ENCODE measurements at regions not wholly inside any gene's neighbourhood (a gene's known extent, or its start where the extent isn't known, plus 50 kb on each side); places are given as distances from the start of the nearest gene placed in this dataset.

DNA sequence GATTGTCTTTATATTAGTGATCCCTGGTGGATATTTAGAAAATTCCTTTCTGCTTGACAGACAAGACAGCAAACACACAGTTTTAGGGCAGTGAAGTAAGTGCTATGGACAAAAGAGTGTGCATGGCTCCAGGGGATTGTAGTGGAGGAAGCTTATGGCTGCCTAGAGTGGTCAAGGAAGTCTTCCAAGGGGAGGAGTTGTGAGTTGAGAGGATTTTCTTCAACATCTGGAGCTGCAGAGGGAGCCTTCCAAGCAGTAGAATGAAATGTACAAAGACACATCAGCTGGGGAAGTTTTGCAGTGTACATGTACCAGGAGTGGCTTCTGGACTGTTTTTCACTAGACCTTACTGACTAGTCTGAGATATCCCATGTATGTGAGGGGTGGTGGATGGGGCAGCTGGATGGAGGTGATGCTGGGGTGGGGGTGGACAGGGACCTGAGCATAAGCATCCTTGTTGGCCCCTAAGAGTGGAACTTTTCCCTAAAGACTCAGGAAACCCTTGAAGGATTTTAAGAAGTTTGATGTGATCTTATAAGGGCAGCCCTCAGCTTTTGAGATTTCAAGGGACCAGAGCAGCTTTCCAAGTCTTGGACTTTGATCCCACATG is 160.5 kb upstream of the TAPT1 start:
- no peak for DNase-seq
- intact Hi-C loops (cut with DNase I), result no loop called here

DNA sequence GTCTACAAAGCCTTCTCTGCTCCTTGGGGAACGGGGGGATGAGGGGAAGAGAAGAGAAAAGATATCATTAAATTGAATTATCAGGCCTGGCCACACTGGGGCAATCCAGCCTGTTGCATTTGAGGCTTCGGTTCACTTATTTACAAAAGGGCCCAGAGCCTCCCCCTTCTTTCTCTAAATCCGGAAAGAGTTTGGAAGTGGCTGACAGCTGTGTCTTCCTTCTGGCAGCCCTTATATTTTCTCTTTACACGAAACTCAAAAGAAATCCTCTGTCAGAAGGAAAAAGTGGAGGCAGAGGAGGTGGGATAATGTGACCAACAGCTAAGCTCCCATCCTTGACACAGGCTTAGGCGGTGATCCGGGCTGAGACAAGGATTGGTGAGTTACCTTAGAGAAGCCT is 158.3 kb upstream of the TAPT1 start:
- intact Hi-C loops (cut with DNase I), result no loop called here
- no peak for DNase-seq

DNA sequence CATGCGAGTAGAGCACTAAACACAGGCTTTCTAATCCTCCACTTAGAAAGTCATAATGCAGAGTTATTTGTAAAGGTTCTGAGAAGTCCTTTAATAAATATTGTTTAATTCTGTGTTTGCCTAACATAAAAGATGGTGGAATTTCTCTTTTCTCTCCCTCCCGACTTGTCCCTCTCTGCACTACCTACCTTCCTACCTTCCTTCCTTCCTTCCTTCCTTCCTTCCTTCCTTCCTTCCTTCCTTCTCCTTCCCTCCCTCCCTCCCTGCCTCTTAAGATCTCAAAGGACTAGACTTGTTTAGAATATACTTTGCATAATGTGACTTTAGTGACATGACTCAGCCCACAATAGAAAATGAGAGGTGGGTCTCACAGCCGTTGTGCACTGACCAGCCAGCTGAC is 156.3 kb upstream of the TAPT1 start:
- intact Hi-C loops (cut with DNase I), result no loop called here
- no peak for DNase-seq

DNA sequence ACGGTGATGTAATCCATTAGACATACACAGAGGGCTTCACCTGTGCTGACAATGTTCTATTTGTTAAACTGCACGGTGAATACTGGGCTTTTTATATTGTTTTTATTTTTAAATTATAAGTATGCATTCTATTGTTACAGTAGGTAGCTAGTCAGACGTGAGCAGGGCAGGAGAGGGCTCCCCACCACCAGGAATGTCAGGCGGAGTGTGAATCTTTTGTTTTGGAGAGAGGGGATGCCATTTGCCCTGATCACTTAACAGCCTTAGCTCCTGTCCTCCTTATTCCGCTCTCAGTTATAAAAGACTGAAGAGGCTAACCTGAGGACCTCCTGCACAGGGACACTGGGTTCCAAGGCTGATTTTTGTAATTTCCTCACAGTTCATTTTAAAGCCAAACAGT is 151.6 kb upstream of the TAPT1 start:
- intact Hi-C loops (cut with DNase I), result no loop called here
- no peak for DNase-seq

DNA sequence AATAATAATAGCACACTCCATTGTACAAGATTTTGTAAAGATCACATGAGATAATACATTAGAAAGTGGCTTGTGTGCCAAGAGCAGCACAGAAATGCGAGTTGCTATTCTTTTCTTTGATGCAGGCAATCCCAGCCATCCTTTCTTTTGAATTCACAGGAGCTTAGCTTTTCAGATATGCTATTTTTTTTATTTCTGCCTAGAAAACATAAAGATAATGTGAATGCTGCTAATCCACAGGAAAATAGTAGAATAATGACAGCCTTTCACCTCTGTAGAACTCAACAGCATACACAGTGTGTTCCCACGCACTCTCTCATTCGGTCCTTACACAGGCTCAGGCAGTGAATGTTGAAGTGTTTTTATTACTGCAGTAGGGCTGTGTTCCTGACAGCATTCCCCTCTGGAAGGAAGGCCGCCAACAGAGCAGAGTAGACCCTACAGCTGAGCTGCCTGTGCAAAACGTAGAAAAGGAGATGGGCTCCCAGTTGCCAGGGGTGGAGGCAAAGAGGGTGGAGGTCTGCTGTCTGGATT is 138.8 kb upstream of the TAPT1 start:
- no peak for DNase-seq
- intact Hi-C loops (cut with DNase I), result no loop called here

DNA sequence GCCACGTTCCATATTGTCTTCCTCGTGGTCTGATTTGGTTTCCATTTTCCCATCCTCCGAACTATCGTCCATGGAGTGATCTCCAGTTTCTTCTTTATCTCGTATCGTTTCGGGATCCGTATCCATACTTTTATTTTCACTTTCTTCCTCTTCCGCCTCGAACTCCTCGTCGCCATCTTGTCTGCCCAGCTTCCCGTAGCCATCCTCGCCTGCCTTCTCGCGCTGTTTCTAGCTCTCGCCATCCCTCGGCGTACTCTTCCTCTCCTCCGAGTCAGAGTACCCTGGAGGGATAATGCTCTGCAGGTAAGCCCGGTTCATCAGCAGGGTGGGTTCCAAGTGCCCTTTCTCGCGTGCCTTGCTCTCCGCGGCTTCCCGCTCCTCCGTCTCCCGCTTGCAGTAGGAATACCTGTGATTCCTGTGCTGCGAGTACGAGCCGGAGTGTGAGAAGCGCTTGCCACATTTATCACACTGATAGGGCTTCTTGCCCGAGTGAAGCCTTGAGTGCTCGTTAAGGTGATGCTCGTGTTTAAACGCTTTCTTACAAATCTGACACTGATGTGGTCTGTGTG is 134.5 kb upstream of the TAPT1 start:
- DNase-seq, result no peak
- intact Hi-C loops (cut with DNase I), result no loop called here

DNA sequence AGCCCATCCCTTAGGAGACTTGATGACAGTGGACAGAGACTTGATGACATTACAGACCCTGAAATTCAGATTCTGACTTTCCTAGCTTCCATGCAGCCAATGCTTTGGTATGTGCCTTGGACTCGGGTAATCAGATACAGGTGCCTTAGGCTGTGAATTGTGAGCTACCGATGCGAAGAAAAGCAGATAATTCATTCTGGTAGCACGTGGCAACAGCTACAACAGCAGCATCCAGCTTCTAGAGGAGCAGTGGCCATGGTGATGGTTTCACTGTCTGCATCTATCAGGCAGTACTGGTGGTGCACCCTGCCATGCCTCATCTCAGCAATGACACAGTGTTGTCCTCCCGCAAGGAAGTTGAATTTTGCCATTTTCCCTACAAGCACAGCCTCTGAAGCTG is 126.9 kb upstream of the TAPT1 start:
- intact Hi-C loops (cut with DNase I), result no loop called here

DNA sequence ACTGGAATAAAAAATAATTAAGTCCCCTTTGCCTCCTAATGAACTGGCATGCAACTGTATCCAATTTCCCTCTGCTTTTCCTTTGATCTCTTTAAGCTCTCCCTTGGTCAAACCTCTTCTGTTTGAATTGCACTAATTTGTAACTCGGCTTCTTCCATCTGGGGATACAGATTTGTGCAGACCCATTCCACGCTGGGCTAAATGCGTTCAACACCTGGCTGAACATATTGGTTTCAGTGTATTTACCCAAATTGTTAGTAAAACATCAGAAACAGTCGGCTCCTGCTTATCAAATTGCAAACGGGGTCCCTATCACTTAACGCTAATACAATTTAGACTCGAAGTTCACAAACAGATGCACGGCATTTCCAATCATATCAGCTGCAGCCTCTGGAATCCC is 124.9 kb upstream of the TAPT1 start:
- DNase-seq, result no peak
- intact Hi-C loops (cut with DNase I), result no loop called here

More for the DNA sequence above, 126.9 kb upstream of the TAPT1 start:
- DNase-seq, result no peak

DNA sequence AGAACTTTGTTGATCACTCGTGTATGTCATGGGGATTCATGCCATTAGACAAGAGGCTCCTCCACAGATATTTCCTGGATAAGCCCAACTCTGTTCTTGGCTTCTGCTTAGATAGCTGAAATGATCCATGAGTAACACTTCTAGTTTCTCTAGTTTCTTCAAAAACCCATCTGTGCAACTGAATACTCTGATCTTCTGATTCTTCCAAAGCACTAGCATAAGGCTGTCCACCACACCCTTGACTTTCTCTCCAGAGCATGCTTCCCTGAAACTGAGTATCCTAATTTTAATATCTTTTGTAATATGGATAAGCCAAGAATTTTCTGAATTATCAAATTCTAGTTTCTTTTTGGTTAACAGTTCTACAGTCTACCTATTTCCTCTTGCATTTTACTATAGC is 118.6 kb upstream of the TAPT1 start:
- no peak for DNase-seq
- intact Hi-C loops (cut with DNase I), result no loop called here

DNA sequence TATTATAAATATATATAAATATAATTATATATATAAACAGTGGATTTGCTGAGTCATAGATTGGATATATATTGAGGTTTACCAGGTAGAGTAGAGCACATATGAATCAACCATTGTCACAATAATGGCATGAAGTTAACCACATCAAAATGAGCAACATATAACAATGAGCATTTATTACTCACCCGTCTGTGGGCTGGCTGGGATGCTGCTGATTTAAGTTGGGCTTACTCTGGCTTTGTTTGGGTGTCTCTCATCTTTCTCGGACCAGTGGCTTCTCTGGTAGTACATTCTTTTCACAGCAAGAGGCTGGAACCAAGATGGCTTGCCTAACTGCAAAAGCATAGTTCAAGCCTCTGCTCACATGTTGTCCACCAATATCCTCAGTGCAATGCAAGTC is 111.7 kb upstream of the TAPT1 start:
- DNase-seq, result no peak
- intact Hi-C loops (cut with DNase I), result no loop called here

DNA sequence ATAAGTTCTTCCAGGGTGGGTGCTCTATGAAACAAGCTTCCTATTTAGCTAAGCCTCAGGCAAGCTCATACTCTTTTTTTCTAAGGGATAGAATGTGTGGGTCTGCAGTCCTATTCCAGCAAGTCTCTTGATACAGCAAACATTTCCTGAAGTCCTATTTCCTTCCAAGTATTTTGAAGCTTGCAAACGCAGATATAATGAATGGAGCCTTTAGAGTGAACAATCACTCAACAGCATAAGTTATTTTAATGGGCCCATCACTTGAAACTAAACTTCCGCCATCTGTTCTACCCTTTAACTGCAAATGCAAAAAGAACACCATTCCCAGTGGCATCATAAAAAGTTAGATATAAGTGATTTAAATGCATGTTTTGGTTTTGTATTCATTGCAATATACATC is 108.3 kb upstream of the TAPT1 start:
- DNase-seq, result no peak
- intact Hi-C loops (cut with DNase I), result no loop called here

DNA sequence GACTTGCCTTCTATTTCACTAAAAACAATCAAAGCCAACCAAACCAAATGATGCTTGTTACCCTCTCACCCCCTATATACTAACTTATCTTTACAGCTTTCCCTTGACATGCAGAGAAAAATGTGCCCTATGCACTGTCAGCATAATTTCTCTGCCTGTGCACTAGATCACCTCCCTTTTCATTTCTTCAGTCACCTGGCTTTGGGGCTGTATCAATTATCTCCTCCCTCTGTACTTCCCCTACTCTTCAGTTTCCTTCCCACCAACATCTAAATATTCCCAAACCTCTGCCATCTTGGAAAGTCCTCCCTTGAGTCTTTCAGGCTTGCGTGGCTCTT is 103.5 kb upstream of the TAPT1 start:
- intact Hi-C loops (cut with DNase I), result no loop called here
- no peak for DNase-seq

DNA sequence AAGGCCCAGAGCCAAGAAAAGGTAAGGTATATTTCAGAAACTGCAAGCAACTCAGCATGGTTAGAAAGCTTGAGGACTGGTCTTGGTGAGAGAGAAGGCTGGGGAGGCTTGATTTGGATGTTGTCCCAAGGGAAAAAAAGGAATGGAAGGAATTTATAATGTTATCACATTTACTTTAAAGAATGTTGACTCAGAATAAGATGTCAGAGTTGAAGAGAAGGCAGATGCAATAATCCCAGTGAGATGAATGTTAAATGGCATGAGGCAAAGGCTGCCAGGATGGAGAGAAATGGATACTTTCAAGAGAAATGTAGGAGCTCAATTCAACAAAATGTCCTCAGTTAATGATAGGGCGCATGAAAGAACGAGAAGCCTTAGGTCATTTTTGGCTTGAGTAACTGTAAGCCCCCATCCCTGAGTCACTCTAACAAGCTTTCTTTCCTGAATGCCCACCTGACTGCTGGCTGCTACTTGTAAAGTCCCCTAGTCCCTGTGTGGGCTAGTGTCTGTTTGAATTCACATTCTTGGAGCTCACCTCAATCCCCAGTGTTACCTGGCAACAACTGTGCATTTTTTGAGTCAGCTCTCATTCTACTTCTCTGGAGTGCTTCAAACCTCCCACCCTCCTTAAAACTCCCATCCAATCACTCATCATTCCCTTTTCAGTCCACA is 103.0 kb upstream of the TAPT1 start:
- intact Hi-C loops (cut with DNase I), result no loop called here
- DNase-seq, result peak in 5 of 42 donors; percentile 6 to 37 (median 19)

DNA sequence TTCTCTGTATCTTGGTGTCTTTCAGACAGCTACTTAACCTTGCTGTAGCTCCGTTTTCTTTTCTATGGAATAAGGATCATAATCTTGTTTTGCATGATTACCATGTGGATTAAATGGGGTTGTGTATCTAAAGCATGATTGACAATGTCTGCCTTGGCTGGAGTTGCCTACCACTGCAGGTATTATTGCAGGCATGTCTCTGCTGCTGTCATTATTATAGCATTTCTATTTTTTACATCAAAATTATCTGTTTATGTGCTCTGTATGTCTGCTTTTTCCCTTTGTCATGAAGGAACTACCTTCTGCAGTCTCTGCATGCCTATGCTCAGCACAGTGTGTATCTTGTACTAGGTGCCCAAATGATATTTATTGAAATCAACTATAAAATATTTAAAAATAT is 95.9 kb upstream of the TAPT1 start:
- DNase-seq, result no peak

DNA sequence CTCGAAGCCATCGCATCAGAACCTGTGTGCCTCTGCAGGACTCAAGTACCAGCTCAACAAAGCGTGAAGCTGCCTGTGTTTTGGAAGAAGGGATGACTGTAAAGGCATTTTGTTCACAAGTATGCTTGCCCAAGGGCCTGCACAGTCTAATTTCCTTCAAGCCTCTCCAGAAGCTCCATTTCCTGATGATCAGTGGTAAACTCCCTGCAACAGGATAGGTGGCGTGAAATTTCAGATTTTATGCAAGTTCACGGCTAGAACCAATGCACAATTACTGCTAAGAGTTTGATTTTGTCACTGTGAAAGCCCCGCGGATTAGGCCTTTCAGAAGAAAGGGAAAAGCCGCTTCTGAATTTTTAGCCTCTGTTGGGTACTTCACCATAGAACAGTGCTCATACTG is 89.2 kb upstream of the TAPT1 start:
- intact Hi-C loops (cut with DNase I), result no loop called here
- no peak for DNase-seq

More for the DNA sequence above, 95.9 kb upstream of the TAPT1 start:
- intact Hi-C loops (cut with DNase I), result no loop called here

DNA sequence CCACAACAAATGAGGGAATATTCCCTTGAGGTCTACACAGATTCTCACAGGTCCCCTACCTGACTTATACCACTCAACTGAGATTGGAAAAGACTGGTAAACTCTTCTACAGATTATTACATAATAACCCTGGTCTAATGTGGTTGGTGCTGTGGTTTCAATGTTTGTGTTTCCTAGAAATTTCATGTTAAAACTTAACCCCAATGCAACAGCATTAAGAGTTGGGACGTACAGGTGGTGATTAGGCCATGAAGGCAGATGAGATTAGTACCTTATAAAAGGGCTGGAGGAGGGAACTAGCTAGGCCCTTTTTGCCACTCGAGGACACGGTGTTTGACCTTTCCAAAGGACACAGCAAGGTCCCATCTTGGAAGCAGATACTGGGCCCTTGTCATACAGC is 84.3 kb upstream of the TAPT1 start:
- intact Hi-C loops (cut with DNase I), result no loop called here
- DNase-seq, result no peak

DNA sequence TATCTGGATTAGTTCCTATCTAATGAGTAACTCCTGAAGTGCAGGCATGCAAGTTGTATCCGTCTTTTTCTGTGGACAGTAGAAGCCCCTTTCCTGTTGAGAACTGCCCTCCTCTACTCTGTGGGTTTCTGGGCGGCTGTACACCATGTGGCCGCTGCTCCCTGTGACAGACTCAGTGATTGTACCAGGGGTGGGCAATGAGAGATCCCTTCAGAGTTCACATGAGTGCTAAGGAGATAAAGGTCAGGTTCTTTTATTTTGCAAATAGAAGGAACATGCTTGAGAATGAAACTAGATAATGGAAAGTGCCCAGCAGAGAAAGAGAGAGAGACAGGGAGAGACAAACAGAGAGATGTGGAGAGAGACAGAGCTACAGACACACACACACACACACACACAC is 76.4 kb upstream of the TAPT1 start:
- intact Hi-C loops (cut with DNase I), result no loop called here
- no peak for DNase-seq

DNA sequence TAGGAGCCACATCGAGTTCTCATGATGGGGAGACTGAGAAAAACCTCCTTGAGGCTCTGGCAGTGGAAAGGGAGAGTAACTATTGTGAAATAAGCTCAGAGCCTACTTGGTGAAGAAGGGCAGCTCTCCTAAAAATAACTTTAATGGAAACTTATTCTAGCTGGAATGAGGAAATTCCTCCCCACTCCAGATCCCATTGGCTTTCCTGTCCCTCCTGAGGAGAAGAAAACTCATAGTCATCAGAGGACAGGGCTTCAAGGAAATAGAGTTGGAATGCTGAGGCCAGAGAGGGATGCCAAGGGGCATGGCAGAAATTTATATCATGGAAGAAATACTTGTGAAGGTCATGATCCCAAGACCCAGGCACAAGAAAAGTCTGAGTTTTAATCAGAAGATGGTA is 70.7 kb upstream of the TAPT1 start:
- intact Hi-C loops (cut with DNase I), result loop anchor here (10.0 kb wide), 2 partner anchors 148 to 1028 kb away; no protein-coding TSS in a partner anchor

DNA sequence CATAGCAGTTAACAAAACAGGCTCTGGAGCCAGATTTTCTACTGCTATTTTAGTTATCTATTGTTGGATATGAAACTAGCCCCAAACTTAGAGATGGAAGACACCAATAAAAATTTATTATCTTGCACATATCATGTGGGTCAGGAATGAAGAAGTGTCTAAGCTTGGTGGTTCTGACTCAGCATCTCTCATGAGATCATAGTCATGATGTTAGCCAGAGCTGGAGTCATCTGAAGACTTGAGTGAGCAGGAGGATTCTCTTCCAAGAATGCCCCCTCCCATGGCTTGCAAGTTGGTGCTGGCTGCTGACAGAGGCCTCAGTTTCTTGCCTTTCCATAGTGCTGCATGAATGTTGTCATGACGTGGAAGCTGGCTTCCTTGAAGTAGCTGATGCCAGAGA is 68.2 kb upstream of the TAPT1 start:
- no peak for DNase-seq

More for the DNA sequence above, 70.7 kb upstream of the TAPT1 start:
- peak in 1 of 42 donors; percentile 16 for DNase-seq

DNA sequence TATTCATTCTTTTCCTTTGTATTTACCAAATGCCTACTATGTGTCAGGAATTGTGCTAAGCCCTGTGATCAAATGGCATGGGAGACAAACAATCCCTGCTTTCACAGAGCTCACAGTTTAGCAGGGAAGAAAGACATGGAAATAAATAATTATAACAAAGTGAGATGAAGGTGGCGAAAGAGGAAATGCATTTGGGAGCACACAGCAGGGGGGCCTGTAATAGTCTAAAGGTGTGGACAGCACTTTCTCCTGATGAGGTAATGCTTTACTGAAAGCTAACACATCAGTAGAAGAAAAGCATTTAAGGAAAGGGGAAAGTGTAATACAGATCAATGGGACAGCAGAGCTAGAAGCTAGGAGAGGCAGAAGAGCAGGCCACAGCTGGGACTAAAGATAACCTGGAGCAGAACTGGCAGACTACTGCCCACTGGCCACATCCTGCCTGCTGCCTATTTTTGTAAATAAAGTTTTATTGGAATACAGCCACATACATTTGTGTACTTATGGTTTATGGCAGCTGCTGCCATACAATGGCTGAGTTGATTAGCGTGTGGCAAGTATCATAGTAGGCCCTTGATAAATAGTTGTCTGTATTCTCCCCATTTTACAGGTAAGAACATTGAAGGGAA is 67.1 kb upstream of the TAPT1 start:
- no peak for DNase-seq
- intact Hi-C loops (cut with DNase I), result loop anchor here (10.0 kb wide), 2 partner anchors 151 to 1031 kb away; no protein-coding TSS in a partner anchor

More for the DNA sequence above, 68.2 kb upstream of the TAPT1 start:
- intact Hi-C loops (cut with DNase I), result loop anchor here (10.0 kb wide), 2 partner anchors 150 to 1030 kb away; no protein-coding TSS in a partner anchor
